Gastrocnemius medialis (tissue), 4 donors: ENCODE measurements at regions not wholly inside any gene's neighbourhood (a gene's known extent, or its start where the extent isn't known, plus 50 kb on each side); places are given as distances from the start of the nearest gene placed in this dataset.
A peak's percentile ranks its signal among the peaks of the same experiment; 100 is the strongest.

ENCODE experiments used
- ATAC-seq, 2 donors: fragments of 150-250 bp; one replicate each; pipeline ENCODE4 v1.9.1; 2016
- DNase-seq, 2 donors: peaks; one replicate each; pipeline ENCODE4 v3.0.0-alpha.2; 2019
- H3K27ac ChIP-seq, 4 donors: fragments of 200-600 bp; sonication (generic); 1 replicate in 1 of 4; 2 replicates in 3 of 4; pipeline ENCODE4 v1.5.1; 2016 to 2018; ENCODE audit warnings: mild to moderate bottlenecking in 2 of 4, moderate library complexity in 1 of 4
- H3K27me3 ChIP-seq, 3 donors: fragments of 200-600 bp; sonication (generic) in 2 of 3; 1 replicate in 1 of 3; 2 replicates in 2 of 3; pipeline versions ENCODE4 v1.5.1 to v1.6.0; 2016 to 2019; ENCODE audit warnings: mild to moderate bottlenecking in 1 of 3, moderate library complexity in 1 of 3
- H3K36me3 ChIP-seq, 2 donors: fragments of 200-600 bp; sonication (generic) in 1 of 2; one replicate each; pipeline ENCODE4 v1.5.1; 2017 to 2018
- H3K4me1 ChIP-seq, 2 donors: fragments of 200-600 bp; sonication (generic) in 1 of 2; one replicate each; pipeline ENCODE4 v1.5.1; 2016 to 2017; ENCODE audit warnings: mild to moderate bottlenecking in 2 of 2
- H3K4me3 ChIP-seq, 4 donors: fragments of 200-600 bp; sonication (generic) in 3 of 4; 1 replicate in 1 of 4; 2 replicates in 3 of 4; pipeline ENCODE4 v1.5.1; 2016 to 2019; ENCODE audit warnings: mild to moderate bottlenecking in 2 of 4
- H3K9me3 ChIP-seq, 3 donors: fragments of 200-600 bp; sonication (generic) in 2 of 3; 1 replicate in 1 of 3; 2 replicates in 2 of 3; pipeline ENCODE4 v1.5.1; 2016 to 2019
- CTCF ChIP-seq, 5 experiments: fragments of 450-650 bp in 3 of 5; fragments of 200-600 bp in 2 of 5; sonication (generic) in 2 of 5; IDR thresholded peaks in 4 of 5; conservative IDR thresholded peaks in 1 of 5; 1 replicate in 4 of 5; 2 replicates in 1 of 5; pipeline ENCODE4 v1.5.1; 2016 to 2019; ENCODE audit warnings: antibody characterized with exemption in 5 of 5, mild to moderate bottlenecking in 3 of 5, moderate library complexity in 3 of 5
- POLR2A ChIP-seq, 2 donors: fragments of 450-650 bp; IDR thresholded peaks; one replicate each; pipeline ENCODE4 v1.6.1; 2017; ENCODE audit warnings: antibody characterized with exemption in 2 of 2, mild to moderate bottlenecking in 2 of 2, moderate library complexity in 2 of 2
- in situ Hi-C, 4 donors: fragments of 200-750 bp; cut with MboI; loops; one replicate each; pipeline versions ENCODE4 v1.15.0 to v1.8.0; 2017; ENCODE audit warnings: low sequenced_read_pairs in 4 of 4
- intact Hi-C: fragments of 100-400 bp; cut with DNase I; formaldehyde crosslinking; loops from one replicate; pipeline ENCODE4 v1.15.1; 2023; ENCODE audit warnings: low total_unique reads

GRCh38 chr6:15770347-15771143 is 107.7 kb upstream of the DTNBP1 start:
- Histone ChIP-seq H3K27me3 (no peaks in the 10 kb centered on the region), H3K36me3 (no peaks in the 10 kb centered on the region), H3K9me3 (no peaks in the 10 kb centered on the region), H3K4me3 (no peak overlapping the region), H3K4me1 (no peaks in the 10 kb centered on the region), H3K27ac (no peak overlapping the region)
- intact Hi-C loops = no loop called here
- in situ Hi-C loops = no loop called here
- TF ChIP-seq POLR2A (IDR thresholded peaks at IDR 0.05) (no peak), CTCF (IDR thresholded peaks at IDR 0.05 in 4 of 5, conservative IDR thresholded peaks at IDR 0.05 in 1 of 5) (no peak)
- DNase-seq (no peak), ATAC-seq (no peak)

- no peak for DNase-seq
- in situ Hi-C loops = no loop called here
- intact Hi-C loops = no loop called here
- ATAC-seq = peak in 1 of 2 donors; percentile 52
- Histone ChIP-seq H3K4me3 (no peak overlapping the region), H3K36me3 (no peaks in the 10 kb centered on the region), H3K27me3 (no peaks in the 10 kb centered on the region), H3K9me3 (no peaks in the 10 kb centered on the region), H3K4me1 (peaks cover 0 to under 1% of the 10 kb centered on the region in 2 donors), H3K27ac (no peak overlapping the region)
- TF ChIP-seq CTCF (IDR thresholded peaks at IDR 0.05 in 4 of 5, conservative IDR thresholded peaks at IDR 0.05 in 1 of 5) (no peak), POLR2A (IDR thresholded peaks at IDR 0.05) (no peak)
Observed at GRCh38 chr6:15769511-15770018, 106.7 kb upstream of the DTNBP1 start.

GRCh38 chr6:15768999-15769398 is 106.2 kb upstream of the DTNBP1 start:
- Histone ChIP-seq H3K9me3 (no peaks in the 10 kb centered on the region), H3K4me3 (no peak overlapping the region), H3K27me3 (no peaks in the 10 kb centered on the region), H3K4me1 (peaks cover 2 to 6% of the 10 kb centered on the region in 2 donors), H3K27ac (no peak overlapping the region), H3K36me3 (no peaks in the 10 kb centered on the region)
- ATAC-seq (no peak), DNase-seq (no peak)
- no peak for TF ChIP-seq CTCF (IDR thresholded peaks at IDR 0.05 in 4 of 5, conservative IDR thresholded peaks at IDR 0.05 in 1 of 5)
- no peak for TF ChIP-seq POLR2A (IDR thresholded peaks at IDR 0.05)
- intact Hi-C loops = no loop called here
- in situ Hi-C loops = no loop called here

- Histone ChIP-seq H3K27ac (no peak overlapping the region), H3K4me1 (peaks cover 8 to 10% of the 10 kb centered on the region in 2 donors), H3K9me3 (no peaks in the 10 kb centered on the region), H3K36me3 (no peaks in the 10 kb centered on the region), H3K27me3 (no peaks in the 10 kb centered on the region), H3K4me3 (no peak overlapping the region)
- DNase-seq (no peak), ATAC-seq (peak in 1 of 2 donors; percentile 49)
- TF ChIP-seq CTCF (IDR thresholded peaks at IDR 0.05 in 4 of 5, conservative IDR thresholded peaks at IDR 0.05 in 1 of 5) = no peak
- no peak for TF ChIP-seq POLR2A (IDR thresholded peaks at IDR 0.05)
- in situ Hi-C loops = no loop called here
- intact Hi-C loops = no loop called here
Observed at GRCh38 chr6:15763837-15764236, 101.0 kb upstream of the DTNBP1 start.
